Skin of body (tissue), 1 donor: ENCODE measurements at regions not wholly inside any gene's neighbourhood (a gene's known extent, or its start where the extent isn't known, plus 50 kb on each side); places are given as distances from the start of the nearest gene placed in this dataset.

Experiments used
- DNase-seq: peaks from one replicate; lab custom pipeline; 2025; lab: John Stamatoyannopoulos, UW

DNA sequence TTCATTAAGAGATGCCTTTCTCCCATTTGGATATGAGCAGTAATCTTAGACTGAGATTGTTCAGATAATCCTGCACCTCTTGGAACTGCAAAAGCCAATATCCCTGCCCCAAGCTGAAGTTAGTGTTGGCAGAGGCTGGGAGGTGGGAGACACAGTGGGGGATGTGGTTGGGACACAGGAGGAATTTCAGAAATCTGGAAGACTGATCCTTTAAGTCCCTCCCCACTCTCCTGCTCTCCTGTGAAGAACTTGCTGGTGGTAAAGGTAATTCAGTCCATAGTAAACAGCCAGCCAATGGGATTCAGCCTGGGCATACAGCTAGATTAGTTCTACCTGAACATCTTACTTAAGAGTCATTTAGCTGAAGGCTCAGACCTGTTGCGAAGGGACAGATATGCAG, 50.0 kb upstream of the TMEM178A start:
- no peak for DNase-seq
